ENCODE measurements at regions not wholly inside any gene's neighbourhood (a gene's known extent, or its start where the extent isn't known, plus 50 kb on each side); places are given as distances from the start of the nearest gene placed in this dataset.
"Not testable (repeated sequence)": the region's sequence is repeated elsewhere in the genome, so short reads cannot be mapped to it uniquely, and the experiment has no call there.

GRCh38 chr13:39982745-39983144, 327.3 kb downstream of the COG6 start:
- DNase-seq = no peak

GRCh38 chr13:39985071-39985470, 329.6 kb downstream of the COG6 start:
- DNase-seq = no peak

GRCh38 chr13:39988351-39988750, 332.9 kb downstream of the COG6 start:
- DNase-seq = no peak

GRCh38 chr13:39998166-39998565, 342.7 kb downstream of the COG6 start:
- DNase-seq = no peak

GRCh38 chr13:40002016-40002415, 346.6 kb downstream of the COG6 start:
- DNase-seq = no peak

- no peak for DNase-seq
Measured at GRCh38 chr13:40013554-40013953, 358.1 kb downstream of the COG6 start.

GRCh38 chr13:40016953-40017660, 361.6 kb downstream of the COG6 start:
- DNase-seq = no peak

- DNase-seq = no peak
Measured at GRCh38 chr13:40017662-40018262, 362.3 kb downstream of the COG6 start.

GRCh38 chr13:40023595-40024203, 368.2 kb downstream of the COG6 start:
- no peak for DNase-seq

- DNase-seq = no peak
Measured at GRCh38 chr13:40024204-40024966, 368.9 kb downstream of the COG6 start.

- DNase-seq = no peak
Measured at GRCh38 chr13:40024967-40025714, 369.7 kb downstream of the COG6 start.

- DNase-seq = no peak
Measured at GRCh38 chr13:40026174-40026585, 370.7 kb downstream of the COG6 start.

- DNase-seq = no peak
Measured at GRCh38 chr13:40026741-40027140, 371.3 kb downstream of the COG6 start.

GRCh38 chr13:40028446-40028845, 373.0 kb downstream of the COG6 start:
- DNase-seq = no peak

- no peak for DNase-seq
Measured at GRCh38 chr13:40031031-40031430, 375.6 kb downstream of the COG6 start.

- DNase-seq = no peak
Measured at GRCh38 chr13:40039061-40039460, 383.6 kb downstream of the COG6 start.

GRCh38 chr13:40042991-40043390, 387.5 kb downstream of the COG6 start:
- DNase-seq = no peak

- DNase-seq = no peak
Measured at GRCh38 chr13:40043764-40044163, 388.3 kb downstream of the COG6 start.

- DNase-seq = no peak
Measured at GRCh38 chr13:40047322-40047771, 391.9 kb downstream of the COG6 start.

- no peak for DNase-seq
Measured at GRCh38 chr13:40048551-40048950, 393.1 kb downstream of the COG6 start.

GRCh38 chr13:40052954-40053353, 397.5 kb downstream of the COG6 start:
- no peak for DNase-seq

- no peak for DNase-seq
Measured at GRCh38 chr13:40053401-40053800, 397.9 kb downstream of the COG6 start.

GRCh38 chr13:40054422-40054821, 399.0 kb downstream of the COG6 start:
- DNase-seq = not testable (repeated sequence)
